ENCODE measurements at regions not wholly inside any gene's neighbourhood (a gene's known extent, or its start where the extent isn't known, plus 50 kb on each side); places are given as distances from the start of the nearest gene placed in this dataset.

- no peak overlapping the region for H3K27ac ChIP-seq
- DNase-seq (ENCODE audit: low spot score): no peak
- no peak overlapping the region for H3K4me3 ChIP-seq
- TF ChIP-seq CTCF (IDR thresholded peaks at IDR 0.05): no peak
Measured at GRCh38 chr7:106459397-106460072, 174.8 kb upstream of the NAMPT start.

- no peak for TF ChIP-seq CTCF (IDR thresholded peaks at IDR 0.05)
- DNase-seq (ENCODE audit: low spot score): no peak
- Histone ChIP-seq H3K4me3 (no peak overlapping the region), H3K27ac (no peak overlapping the region)
Measured at GRCh38 chr7:106457678-106458077, 172.9 kb upstream of the NAMPT start.

- H3K27ac ChIP-seq: no peak overlapping the region
Measured at GRCh38 chr7:106456329-106456728, 171.5 kb upstream of the NAMPT start.

GRCh38 chr7:106452031-106452851 is 167.5 kb upstream of the NAMPT start:
- no peak for TF ChIP-seq CTCF (IDR thresholded peaks at IDR 0.05)
- no peak overlapping the region for H3K4me3 ChIP-seq
- no peak for DNase-seq (ENCODE audit: low spot score)
- H3K27ac ChIP-seq: no peak overlapping the region

More at GRCh38 chr7:106456329-106456728, 171.5 kb upstream of the NAMPT start:
- TF ChIP-seq CTCF (IDR thresholded peaks at IDR 0.05): no peak
- no peak for DNase-seq (ENCODE audit: low spot score)
- H3K4me3 ChIP-seq: no peak overlapping the region

GRCh38 chr7:106451171-106451570 is 166.4 kb upstream of the NAMPT start:
- H3K4me3 ChIP-seq: no peak overlapping the region
- TF ChIP-seq CTCF (IDR thresholded peaks at IDR 0.05): no peak
- H3K27ac ChIP-seq: no peak overlapping the region
- no peak for DNase-seq (ENCODE audit: low spot score)

GRCh38 chr7:106450716-106451115 is 165.9 kb upstream of the NAMPT start:
- Histone ChIP-seq H3K4me3 (no peak overlapping the region), H3K27ac (no peak overlapping the region)
- TF ChIP-seq CTCF (IDR thresholded peaks at IDR 0.05): no peak
- no peak for DNase-seq (ENCODE audit: low spot score)
